Right hindlimb (tissue), 1 donor: ENCODE measurements at regions not wholly inside any gene's neighbourhood (a gene's known extent, or its start where the extent isn't known, plus 50 kb on each side); places are given as distances from the start of the nearest gene placed in this dataset.

Source experiments
- DNase-seq: peaks from one replicate; pipeline ENCODE4 v3.0.0-alpha.2; 2018

DNA sequence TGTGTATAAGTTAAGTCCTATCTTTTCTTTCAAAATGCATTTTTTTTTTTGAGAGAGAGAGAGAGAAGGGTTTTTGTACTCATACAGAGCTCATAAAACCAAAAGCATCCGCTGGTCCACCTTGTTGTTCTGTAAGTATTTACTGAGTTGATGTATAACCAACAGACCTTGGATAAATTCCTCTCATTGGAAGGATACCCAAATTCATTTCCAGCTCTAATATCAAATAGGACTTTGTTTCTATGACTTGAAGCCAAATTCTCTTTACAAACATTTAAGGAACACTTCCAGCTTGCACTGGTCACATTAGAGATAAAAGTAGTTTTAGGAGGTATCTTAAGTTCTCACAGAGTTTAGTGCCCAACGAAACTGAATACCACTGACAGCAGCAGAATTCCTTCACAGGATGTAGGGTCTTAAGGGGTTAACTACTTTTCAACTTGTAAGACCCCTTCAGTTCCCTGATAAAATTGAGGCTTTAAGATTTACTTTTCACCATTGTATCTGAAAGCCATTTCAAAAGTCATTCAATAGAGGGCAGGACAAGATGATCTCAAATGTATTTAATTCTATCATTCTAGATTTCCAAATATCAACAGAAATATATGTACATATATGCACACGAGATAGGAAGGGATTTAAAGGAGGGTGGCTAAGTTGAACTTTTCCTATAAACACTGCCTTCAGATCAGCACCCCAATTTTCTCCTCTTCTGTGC, 1398.5 kb upstream of the CELF4 start:
- DNase-seq: no peak

DNA sequence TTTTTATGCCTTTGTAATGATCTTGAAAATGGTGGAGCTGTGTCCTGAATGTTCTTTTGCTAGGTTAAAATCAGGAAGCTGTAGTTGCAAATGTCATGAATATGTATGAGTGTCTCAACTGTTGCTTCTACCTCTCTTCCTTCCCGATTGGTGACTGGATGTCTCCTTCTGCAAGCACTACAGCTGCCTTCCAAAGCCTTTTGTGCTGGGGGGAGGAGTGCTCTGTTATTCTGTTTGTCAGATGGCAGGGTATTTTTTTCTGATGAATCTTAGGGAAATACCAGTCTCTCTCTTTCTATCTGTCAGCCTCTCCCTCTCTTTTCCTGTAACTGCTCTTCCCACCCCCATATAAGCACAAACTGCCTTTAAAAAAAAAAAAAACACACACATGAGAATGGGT, 1396.3 kb upstream of the CELF4 start:
- DNase-seq: no peak

DNA sequence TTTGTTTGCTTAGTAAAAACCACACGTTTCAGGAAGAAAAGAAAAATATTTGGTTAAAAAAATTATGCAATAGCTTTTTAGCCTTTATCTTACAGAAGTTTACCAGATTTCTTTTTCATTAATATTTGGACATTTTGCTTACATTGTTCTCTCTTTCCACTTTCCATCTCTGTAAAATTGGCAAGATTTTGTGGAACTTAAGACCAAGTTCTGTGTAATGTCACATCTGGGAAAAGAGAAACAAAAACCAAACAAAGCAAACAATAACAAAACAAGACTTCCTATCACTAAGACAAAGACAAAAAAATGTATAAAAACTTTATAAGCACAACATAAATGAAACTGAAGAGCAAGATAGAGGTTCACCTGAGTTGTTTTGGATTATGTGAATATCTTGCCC, 1392.1 kb upstream of the CELF4 start:
- no peak for DNase-seq

DNA sequence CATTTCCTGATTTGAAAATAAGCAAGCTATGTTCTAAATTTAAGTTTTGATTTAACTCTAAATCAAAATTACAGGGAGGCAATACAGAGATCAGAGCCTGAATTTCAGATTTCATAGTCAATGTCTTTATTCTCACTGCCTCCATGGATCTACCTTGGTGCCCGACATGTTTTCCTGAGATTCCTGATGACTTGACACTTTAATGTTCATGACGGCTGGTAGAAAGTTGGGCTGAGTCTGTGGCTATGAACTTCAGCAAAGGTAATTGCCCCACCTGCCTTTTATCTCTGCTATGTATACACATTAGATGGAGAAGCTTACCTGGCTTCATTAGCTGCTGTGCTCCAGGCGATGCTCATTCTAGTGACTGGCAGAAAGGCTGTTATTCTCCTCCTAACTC, 1390.5 kb upstream of the CELF4 start:
- no peak for DNase-seq

DNA sequence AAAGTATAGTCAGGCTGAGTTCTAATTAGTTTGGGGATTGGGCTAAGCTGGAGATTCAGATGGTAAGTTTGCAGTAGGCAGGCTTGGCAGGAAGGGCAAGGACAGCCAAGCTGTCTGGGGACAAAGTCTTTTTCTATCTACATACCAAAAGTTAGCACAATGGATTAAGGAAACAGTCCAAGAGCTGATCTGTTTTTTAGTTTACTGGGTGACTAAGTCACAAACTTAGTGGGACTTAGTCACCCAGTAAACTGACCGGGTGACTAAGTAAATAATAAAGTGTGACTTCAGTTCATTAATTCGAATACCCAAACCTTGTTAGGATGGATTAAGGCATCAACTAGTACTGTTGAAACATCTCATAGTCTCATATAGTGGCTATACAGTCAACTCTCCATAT, 1386.0 kb upstream of the CELF4 start:
- DNase-seq: no peak

DNA sequence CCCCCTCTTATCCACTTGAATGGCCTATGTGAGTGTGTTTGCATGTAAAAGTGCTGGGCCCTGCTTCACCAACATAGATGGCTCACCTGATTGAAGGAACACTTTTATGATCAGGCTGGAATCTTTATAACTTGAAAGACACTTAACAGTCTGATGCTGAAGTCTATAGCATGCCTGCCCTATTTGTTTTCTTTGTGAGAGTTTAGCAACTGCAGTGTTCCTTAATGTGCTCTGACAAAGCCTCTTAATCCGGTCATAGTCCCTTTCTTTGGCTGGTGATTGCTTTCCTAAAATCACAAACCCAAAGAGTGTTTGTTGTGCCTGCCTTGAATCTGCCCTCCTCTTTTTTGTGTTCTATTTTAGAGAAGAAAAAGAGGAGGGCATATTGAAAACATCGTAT, 1382.8 kb upstream of the CELF4 start:
- DNase-seq: no peak

DNA sequence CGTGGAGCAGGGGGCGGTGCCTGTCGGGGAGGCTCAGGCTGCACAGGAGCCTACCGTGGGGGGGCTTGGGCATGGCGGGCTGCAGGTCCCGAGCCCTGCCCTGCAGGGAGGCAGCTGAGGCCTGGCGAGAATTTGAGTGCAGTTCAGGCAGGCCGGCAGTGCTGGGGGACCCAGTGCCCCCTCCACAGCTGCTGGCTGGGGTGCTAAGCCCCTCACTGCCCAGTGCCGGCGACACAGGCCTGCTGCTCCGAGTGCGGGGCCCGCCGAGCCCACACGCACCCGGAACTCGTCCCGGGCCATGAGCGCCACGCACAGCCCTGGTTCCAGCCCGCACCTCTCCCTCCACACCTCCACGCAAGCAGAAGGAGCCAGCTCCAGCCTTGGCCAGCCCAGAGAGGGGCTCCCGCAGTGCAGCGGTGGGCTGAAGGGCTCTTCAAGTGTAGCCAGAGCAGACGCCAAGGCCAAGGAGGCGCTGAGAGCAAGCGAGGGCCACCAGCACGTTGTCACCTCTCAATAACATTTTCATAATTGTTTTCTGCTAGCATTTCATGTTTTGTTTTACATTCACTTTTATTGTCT, 1378.9 kb upstream of the CELF4 start:
- DNase-seq: no peak

DNA sequence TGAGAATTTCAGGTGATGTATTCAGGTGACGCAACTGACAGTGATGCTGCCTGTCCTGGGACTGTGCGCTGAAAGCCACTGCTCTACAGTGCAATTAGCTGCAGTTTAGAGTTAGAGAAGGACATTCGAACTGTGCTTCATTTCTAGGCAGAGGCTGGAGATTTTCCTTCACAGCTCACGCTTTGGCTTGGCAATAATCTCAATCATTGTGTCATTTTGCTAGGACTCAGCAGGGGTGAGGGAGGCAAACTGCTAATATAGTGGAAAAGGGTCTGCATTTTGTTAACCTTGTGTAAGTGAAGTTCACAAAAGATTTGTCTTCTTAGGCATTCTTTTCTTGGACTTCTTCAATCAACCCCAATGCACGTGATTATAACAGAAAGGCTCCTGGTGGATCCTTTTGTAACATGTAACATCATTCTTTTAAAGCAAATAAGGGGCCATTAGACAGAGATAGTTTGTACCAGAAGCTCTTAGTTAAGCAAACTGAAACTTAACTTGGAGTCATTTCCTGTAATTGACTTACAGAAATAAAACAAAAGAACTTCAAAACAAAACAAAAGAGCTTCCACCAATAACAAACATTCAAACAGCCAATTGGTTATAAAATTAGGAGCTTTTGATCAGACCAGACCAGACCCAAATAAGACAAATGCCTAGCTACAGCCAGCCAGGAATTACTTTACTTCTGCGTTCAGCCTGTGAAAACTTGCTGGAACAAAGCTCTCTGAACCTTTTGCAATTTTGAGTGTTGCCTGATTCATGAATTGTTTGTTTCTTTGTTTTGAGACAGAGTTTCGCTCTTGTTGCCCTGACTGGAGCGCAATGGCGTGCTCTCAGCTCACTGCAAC, 1376.3 kb upstream of the CELF4 start:
- DNase-seq: no peak

DNA sequence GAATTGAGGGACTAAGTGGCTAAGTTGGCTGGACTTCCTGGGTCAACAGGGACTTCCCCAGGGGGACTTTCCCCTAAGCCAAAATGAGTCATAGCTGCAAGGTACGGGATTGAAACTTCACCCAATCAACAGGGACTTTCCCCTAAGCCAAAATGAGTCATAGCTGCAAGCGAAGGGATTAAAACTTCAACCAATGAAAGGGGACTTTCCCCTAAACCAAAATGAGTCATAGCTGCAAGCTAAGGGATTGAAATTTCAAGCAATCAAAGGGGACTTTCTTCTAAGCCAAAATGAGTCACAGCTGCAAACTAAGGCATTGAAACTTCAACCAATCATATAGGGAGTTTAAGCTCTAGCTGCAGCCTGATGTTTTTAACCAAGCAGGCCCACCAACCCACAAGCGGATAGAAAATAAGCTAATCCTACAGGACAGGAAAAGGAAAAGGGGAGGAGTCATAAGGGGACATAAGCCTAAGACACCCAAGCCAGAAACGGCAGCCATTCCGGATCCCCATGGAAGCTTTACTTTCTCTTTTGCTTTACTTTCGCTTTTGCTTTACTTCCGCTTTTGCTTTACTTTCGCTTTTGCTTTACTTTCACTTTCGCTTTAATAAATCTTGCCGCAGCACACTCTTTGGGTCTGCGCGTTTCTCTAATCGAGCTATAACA, 1375.4 kb upstream of the CELF4 start:
- no peak for DNase-seq

DNA sequence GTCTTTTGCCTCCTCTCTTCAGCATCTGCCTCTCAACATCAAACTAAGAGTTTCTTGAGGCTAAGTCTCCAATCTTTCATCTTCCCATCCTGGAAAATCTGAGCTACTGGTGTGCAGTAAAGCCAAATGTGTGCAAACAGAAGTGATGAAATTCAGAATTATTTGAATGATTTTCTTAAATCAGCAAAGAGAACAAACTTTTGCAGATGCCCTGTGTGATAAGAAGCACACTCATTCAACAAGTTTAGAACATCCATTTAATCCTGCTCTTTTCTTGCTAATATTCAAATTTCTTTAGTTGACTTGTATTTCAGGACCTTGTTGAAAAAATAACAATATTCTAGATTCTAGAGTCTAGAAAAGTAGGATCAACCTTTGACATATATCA, 1374.9 kb upstream of the CELF4 start:
- DNase-seq: no peak

DNA sequence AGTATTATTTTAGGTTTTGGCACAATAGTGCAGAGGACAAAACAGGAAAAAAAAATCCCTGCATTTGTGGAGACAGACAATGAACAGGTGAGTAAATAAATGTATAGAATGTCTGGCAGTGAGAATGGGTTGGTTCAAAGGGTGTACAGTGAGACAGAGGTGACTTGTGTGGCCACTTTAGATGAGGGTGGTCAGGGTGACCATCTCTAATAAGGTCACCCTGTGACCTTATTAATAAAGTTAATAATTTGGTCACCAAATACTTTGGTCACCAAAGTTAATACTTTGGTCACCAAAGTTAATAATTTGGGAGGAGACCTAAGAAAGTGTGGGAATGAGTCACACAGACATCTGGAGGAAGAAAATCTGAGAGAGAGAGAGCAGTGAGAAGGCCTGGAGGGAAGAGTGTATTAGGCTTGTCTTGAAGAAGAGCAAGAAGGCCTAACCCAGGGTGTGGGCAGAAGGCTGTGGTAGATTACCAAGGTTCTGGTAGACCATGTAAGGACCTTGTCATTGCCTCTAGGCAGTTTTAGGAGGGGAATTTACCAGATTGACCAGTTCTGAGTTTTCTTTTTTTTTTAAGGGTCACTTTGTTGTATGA, 1368.4 kb upstream of the CELF4 start:
- no peak for DNase-seq

DNA sequence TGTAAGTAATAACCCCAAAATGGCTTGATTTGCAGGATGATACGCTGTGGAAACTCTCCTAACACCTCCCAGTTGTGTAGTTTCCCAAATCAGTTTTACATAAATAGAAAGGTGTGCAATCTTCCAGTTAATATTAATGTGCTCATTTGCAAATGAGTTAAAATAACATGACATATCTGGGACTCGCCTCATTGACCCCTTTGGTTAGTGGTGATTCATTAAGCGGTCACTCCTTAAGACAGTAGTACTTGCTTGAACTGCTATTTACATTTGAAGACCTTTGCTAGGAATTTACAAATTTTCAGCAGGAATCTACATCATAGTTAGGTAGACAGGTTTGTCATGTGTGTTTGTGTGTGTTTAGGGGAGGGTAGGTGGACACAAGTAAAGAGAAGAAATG, 1367.7 kb upstream of the CELF4 start:
- DNase-seq: no peak

DNA sequence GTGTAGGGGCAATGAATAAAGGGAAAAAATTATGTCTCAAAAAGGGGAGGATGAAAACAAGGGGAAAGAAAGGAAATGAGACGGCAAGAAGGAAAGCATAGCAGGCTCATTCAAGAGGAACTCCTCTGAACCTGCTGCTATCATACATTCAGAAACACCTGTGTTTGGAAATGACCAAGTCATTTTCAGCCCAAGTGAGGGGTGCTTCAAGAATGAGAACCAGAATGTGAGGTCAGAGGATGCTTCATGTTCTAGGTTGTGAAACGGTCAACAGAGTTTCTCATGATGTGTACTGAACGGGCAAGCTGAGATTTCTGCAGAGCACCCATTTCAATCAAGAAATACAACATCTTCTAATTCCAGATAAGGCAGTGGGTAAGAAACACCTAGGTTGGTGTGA, 1367.2 kb upstream of the CELF4 start:
- DNase-seq: no peak

DNA sequence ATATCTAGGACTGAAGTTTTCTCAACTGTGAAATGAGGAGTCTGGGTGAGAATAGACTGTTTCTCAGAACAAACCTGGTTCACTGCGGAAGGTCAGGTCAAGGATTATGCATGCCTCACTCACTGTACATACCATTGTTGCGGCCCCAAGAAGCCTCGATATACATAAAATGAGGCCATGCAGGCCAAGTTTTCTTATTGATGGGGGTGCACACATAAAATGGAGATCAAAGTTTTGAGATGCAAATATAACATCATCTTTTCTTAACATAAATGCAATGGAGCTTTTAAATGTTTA, 1366.1 kb upstream of the CELF4 start:
- DNase-seq: no peak

DNA sequence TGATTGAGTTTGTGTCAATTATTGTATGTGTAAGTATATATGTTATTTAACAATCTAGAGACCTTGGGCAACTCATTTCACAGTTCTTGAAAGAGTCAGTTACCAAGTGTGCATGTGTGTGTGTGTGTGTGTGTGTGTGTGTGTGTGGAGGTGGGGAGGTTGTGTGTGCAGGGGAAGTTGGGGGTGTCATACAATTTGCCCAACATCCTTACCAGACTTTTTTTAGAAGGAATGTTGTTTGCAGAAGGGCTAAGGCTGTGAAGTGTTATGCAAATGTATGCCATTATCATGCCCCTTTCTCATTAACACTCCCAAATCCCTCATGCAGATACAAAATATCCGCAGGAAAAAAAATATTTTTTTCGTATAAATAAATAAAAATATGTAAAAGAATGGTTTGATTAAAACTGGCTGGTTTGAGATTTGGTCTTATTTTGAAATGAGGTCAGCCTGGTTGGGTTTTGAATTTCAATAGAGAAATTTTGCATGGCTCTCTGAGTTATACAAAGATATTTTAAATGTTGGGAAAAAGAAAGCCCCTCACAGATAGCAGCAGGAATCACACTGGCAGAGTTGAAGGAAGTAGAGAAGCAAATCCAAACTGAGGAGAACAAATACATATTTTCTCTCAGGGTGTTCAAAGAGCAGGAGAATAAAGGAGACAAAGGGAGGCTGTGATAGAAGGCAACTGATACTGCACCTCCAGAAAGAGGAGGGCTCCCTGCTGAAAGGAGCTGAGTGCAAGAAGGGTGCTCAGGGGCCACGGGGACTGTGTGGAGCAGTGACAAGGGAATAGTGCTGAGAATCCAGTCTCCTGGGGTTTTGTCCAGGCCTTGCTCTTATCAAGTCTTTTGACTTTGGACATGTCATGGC, 1365.5 kb upstream of the CELF4 start:
- no peak for DNase-seq

DNA sequence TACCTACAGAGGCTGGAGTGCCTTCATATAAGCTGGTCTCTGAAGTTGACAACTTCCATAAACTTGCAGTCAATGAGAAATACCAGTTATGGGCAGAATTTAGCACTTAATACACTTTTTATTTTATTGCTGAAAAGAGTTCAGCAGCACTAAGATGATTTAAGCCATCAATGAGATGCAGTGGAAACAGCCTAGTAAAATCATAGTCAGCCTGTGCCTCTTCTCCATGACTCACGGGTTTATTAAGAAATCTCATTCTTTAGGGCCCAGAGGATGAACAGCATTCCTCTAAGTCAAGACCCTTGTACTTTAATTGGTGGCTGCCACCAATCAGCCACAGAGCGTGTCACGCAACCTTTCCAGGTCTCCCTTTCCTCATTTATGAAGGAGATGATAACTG, 1357.9 kb upstream of the CELF4 start:
- DNase-seq: no peak

DNA sequence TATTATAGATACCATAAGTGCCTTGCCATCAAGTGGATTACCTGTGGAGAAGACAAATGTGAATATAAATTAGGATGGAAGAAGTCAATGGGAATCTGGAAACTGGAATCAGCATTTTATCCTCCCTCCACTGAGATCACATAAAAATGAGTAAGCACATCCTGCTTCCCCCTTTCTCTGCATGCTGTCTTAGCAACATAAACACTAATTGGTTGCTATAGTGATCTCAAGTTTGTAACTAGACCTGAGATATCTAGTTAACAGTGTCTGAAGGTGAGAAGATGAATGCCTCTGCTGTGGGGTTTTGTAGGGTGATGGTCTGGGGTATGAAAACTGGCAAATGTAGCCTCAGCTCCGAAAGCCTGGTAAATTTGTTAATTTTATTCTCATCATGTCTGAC, 1357.5 kb upstream of the CELF4 start:
- no peak for DNase-seq

DNA sequence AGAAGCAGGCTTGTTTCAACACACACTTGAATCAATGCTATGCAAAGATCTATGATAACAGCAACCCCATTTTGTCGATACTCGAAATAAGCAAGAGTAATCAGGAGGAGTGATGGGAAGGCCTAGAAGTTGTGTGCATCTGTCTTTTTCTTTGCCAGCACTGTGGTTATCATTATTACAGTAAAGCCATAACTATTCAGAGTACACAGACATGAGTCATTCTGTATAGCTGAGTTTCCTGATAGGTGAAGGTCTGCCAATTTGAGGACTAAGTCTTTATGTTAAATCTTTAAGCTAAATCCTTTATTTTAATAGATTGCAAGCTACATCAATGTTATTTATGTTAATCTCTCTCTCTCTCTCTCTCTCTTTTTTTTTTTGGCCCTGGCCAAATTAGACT, 1344.4 kb upstream of the CELF4 start:
- DNase-seq: no peak

DNA sequence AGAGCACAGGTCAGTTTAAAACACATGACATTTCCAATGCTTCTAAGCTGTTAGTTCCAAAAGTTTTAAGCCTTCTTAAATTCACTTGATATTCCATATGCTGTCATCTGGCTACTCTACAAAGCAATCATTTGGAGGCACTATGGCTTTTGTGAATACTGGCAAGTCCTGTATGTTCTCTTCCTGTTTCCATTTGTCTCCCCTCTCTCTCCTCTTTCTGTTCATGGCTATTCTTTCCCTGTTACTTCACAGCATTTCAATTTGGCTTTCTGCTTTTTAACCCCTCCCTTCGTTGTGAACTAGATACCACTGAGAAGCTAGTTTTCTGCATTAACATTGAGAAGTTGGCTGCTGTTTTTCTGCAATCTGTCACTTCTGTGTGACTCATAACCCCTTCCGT, 1337.2 kb upstream of the CELF4 start:
- no peak for DNase-seq

DNA sequence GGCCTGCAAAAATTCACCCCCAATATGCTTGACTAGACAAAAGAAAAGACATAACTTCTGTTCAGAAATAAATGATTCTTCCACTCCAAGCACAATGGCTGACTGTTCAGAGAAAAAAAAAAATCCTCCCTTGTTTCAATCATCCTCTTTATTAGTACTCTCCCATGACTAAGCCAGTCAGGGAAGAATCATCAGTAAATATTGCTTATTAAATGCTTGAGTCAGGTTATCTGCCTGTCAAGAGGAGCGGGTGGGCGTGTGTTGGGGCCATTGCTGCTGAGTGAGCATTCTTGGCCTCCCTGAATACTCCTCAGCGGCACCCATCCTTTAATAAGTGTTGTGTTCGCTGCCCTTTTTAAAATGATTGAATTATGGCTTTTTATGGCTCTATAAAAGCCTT, 1334.8 kb upstream of the CELF4 start:
- DNase-seq: no peak

DNA sequence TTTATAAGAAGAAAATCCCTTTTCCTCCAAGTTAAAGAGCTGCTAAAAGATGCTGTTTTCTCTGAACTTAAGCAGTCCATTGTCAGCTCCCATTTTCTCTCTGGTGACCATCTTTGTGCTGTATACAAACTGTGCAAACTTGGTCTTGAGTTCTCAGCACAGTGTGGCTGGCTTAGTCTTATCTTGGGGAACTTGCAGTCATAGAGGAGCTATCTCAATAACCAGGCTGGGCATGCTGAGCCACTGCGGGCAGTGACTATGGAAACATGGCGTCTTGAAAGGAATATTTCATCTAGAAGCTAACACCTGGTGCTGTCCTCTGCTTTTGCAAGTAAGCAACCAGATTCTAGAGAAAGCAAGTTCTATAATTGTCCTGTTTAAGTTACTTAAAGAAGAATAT, 1334.4 kb upstream of the CELF4 start:
- no peak for DNase-seq

DNA sequence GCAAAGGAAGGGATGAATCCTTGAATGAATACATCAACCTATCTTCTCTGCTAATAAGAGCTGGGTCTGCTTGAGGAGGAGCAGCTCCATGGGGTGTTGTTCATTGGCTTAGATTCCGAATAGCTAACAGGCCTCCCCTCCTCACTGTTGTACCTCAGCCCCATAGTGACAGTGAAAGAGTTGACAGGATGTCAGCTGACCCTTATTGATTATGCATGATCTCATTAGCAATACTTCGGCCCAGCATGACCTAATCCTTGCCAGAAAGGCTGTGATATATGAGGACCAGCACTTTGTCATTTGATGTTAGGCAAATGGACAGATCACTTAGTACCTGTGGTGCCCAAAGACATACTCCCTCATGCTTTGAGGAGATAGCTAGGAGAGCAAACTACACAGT, 1333.7 kb upstream of the CELF4 start:
- DNase-seq: no peak

DNA sequence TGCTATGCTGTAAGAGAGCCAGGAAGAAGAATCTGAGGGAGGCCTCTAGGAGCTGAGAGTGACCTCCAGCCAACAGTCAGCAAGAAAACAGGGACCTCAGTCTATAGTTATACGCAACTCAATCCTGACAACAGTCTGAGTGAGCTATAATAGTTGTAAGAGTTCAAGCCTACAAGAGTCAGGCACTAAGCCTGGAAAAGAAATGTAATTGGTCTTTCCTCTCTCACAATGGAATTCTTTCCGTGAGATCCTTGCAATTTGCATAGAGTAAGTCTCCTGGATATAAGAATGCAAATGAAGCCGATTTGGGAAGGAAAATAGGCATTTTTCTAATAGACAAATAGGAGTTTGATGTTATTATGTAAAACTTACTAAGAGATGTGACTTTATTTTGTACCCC, 1332.6 kb upstream of the CELF4 start:
- DNase-seq: no peak
